Esophagus squamous epithelium (tissue), 4 donors: ENCODE measurements at regions not wholly inside any gene's neighbourhood (a gene's known extent, or its start where the extent isn't known, plus 50 kb on each side); places are given as distances from the start of the nearest gene placed in this dataset.

Experiments used
- POLR2A ChIP-seq, 4 donors: fragments of 450-650 bp; IDR thresholded peaks; one replicate each; pipeline ENCODE4 v1.6.1; 2017; ENCODE audit warnings: antibody characterized with exemption in 4 of 4, mild to moderate bottlenecking in 4 of 4, moderate library complexity in 3 of 4
- TF ChIP-seq, protein P1 (sequence below), 6 experiments: fragments of 450-650 bp in 4 of 6; fragments of 200-600 bp in 2 of 6; sonication (generic) in 2 of 6; IDR thresholded peaks; one replicate each; pipeline ENCODE4 v1.5.1; 2016 to 2019; ENCODE audit warnings: antibody characterized with exemption in 6 of 6, mild to moderate bottlenecking in 4 of 6, moderate library complexity in 4 of 6

DNA sequence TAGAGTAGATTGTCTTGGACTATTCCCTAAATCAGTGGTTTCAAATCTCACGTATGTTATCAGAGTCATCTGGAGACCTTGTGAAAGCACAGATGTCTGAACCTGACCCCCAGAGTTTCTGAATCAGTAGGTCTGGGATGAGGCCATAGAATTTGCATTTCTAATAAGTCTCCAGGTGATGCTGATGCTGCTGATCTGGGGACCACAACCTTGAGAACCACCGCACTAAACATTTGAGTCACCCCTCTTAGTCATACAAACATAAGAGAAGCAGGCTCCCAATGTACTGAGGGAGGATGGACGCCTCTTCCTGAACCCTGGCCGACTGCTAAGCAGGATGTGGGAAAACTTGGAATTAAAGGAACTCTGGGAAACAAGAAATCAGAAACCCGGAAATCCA is 187.8 kb upstream of the PRDM1 start:
- TF ChIP-seq, protein P1, sequence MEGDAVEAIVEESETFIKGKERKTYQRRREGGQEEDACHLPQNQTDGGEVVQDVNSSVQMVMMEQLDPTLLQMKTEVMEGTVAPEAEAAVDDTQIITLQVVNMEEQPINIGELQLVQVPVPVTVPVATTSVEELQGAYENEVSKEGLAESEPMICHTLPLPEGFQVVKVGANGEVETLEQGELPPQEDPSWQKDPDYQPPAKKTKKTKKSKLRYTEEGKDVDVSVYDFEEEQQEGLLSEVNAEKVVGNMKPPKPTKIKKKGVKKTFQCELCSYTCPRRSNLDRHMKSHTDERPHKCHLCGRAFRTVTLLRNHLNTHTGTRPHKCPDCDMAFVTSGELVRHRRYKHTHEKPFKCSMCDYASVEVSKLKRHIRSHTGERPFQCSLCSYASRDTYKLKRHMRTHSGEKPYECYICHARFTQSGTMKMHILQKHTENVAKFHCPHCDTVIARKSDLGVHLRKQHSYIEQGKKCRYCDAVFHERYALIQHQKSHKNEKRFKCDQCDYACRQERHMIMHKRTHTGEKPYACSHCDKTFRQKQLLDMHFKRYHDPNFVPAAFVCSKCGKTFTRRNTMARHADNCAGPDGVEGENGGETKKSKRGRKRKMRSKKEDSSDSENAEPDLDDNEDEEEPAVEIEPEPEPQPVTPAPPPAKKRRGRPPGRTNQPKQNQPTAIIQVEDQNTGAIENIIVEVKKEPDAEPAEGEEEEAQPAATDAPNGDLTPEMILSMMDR (IDR thresholded peaks at IDR 0.05), result no peak
- no peak for TF ChIP-seq POLR2A (IDR thresholded peaks at IDR 0.05)
